HG03342 (cell line): ENCODE measurements at regions not wholly inside any gene's neighbourhood (a gene's known extent, or its start where the extent isn't known, plus 50 kb on each side); places are given as distances from the start of the nearest gene placed in this dataset.
"Not testable (repeated sequence)": the region's sequence is repeated elsewhere in the genome, so short reads cannot be mapped to it uniquely, and the experiment has no call there.

Source experiments
- ATAC-seq: cut with Tn5 transposase; IDR thresholded peaks from one replicate; pipeline ENCODE4 v1.9.1; 2021; ENCODE audit warnings: mild to moderate bottlenecking, moderate library complexity; ENCODE audit not compliant: unreplicated experiment

- no peak for ATAC-seq
Observed at GRCh38 chr7:125299003-125299765, 369.6 kb upstream of the POT1 start.

GRCh38 chr7:125279961-125280360 is 350.3 kb upstream of the POT1 start:
- ATAC-seq, result no peak

- no peak for ATAC-seq
Observed at GRCh38 chr7:125278318-125278717, 348.7 kb upstream of the POT1 start.

GRCh38 chr7:125274742-125275141 is 345.1 kb upstream of the POT1 start:
- not testable (repeated sequence) for ATAC-seq

GRCh38 chr7:125264174-125264856 is 334.7 kb upstream of the POT1 start:
- ATAC-seq, result not testable (repeated sequence)

- not testable (repeated sequence) for ATAC-seq
Observed at GRCh38 chr7:125258876-125259417, 329.3 kb upstream of the POT1 start.

- ATAC-seq, result no peak
Observed at GRCh38 chr7:125257617-125258016, 328.0 kb upstream of the POT1 start.

GRCh38 chr7:125256446-125256845 is 326.8 kb upstream of the POT1 start:
- no peak for ATAC-seq

GRCh38 chr7:125255810-125256209 is 326.2 kb upstream of the POT1 start:
- no peak for ATAC-seq

GRCh38 chr7:125254566-125254965 is 324.9 kb upstream of the POT1 start:
- no peak for ATAC-seq

GRCh38 chr7:125253452-125254190 is 324.0 kb upstream of the POT1 start:
- ATAC-seq, result no peak

GRCh38 chr7:125247514-125248098 is 318.0 kb upstream of the POT1 start:
- no peak for ATAC-seq

GRCh38 chr7:125246706-125247105 is 317.1 kb upstream of the POT1 start:
- no peak for ATAC-seq

- ATAC-seq, result peak; percentile 68
Observed at GRCh38 chr7:125241548-125241947, 311.9 kb upstream of the POT1 start.

- no peak for ATAC-seq
Observed at GRCh38 chr7:125222596-125222995, 293.0 kb upstream of the POT1 start.

- ATAC-seq, result no peak
Observed at GRCh38 chr7:125218076-125218475, 288.5 kb upstream of the POT1 start.

- no peak for ATAC-seq
Observed at GRCh38 chr7:125201002-125201401, 271.4 kb upstream of the POT1 start.

- ATAC-seq, result no peak
Observed at GRCh38 chr7:125197731-125198393, 268.2 kb upstream of the POT1 start.

- ATAC-seq, result no peak
Observed at GRCh38 chr7:125195156-125195555, 265.5 kb upstream of the POT1 start.

GRCh38 chr7:125193263-125193662 is 263.6 kb upstream of the POT1 start:
- no peak for ATAC-seq

GRCh38 chr7:125184801-125185200 is 255.2 kb upstream of the POT1 start:
- ATAC-seq, result no peak
